Endothelial cell (in vitro differentiated cells): ENCODE measurements at regions not wholly inside any gene's neighbourhood (a gene's known extent, or its start where the extent isn't known, plus 50 kb on each side); places are given as distances from the start of the nearest gene placed in this dataset.

Experiments used
- DNase-seq: peaks from one replicate; pipeline ENCODE4 v3.0.0; 2021; ENCODE audit warnings: low spot score
- H3K27ac Mint-ChIP-seq: one replicate; pipeline ENCODE4 v1.8.0; 2021; ENCODE audit warnings: mixed read lengths, inconsistent platforms; ENCODE audit not compliant: unreplicated experiment
- H3K27me3 Mint-ChIP-seq: one replicate; pipeline ENCODE4 v1.8.0; 2021; ENCODE audit warnings: mild to moderate bottlenecking, moderate library complexity, mixed read lengths, inconsistent platforms; ENCODE audit not compliant: unreplicated experiment
- H3K36me3 Mint-ChIP-seq: one replicate; pipeline ENCODE4 v1.8.0; 2021; ENCODE audit warnings: mild to moderate bottlenecking, low read depth, mixed read lengths, inconsistent platforms; ENCODE audit not compliant: unreplicated experiment
- H3K4me1 Mint-ChIP-seq: one replicate; pipeline ENCODE4 v1.8.0; 2021; ENCODE audit warnings: mild to moderate bottlenecking, mixed read lengths, inconsistent platforms; ENCODE audit not compliant: unreplicated experiment
- H3K4me3 Mint-ChIP-seq: one replicate; pipeline ENCODE4 v1.8.0; 2021; ENCODE audit warnings: mild to moderate bottlenecking, mixed read lengths, inconsistent platforms; ENCODE audit not compliant: unreplicated experiment
- H3K9me3 Mint-ChIP-seq: one replicate; pipeline ENCODE4 v1.8.0; 2021; ENCODE audit warnings: mixed read lengths, inconsistent platforms; ENCODE audit not compliant: unreplicated experiment
- TF ChIP-seq, protein P1 (sequence below): fragments of 200-600 bp; sonication (generic); IDR thresholded peaks from one replicate; pipeline ENCODE4 v1.5.0; 2021; ENCODE audit warnings: antibody characterized with exemption; ENCODE audit not compliant: unreplicated experiment

DNA sequence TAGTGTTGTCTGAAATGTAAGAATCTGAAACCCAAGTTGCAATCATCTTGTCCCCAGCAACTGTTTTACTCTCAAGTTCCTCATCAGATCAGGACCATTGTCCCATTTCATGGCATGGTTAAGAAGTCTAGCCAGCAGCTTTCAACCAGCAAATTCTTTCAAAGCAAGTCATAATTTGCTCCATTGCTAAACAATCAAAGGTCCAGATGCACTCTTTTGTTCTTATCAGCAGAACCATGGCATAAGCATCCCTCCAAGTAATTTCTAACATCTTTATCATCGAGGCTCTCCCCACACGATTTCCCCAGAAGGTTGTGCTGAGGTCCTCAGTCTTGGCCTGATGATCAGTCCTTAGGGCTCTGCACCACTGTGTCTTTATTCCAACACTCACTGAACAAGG is 67.5 kb upstream of the APCDD1 start:
- no peak overlapping the region for H3K4me3 Mint-ChIP-seq
- DNase-seq = no peak
- H3K27me3 Mint-ChIP-seq = no peaks in the 10 kb centered on the region
- no peaks in the 10 kb centered on the region for H3K4me1 Mint-ChIP-seq
- H3K27ac Mint-ChIP-seq = no peak overlapping the region
- no peaks in the 10 kb centered on the region for H3K9me3 Mint-ChIP-seq
- TF ChIP-seq, protein P1, sequence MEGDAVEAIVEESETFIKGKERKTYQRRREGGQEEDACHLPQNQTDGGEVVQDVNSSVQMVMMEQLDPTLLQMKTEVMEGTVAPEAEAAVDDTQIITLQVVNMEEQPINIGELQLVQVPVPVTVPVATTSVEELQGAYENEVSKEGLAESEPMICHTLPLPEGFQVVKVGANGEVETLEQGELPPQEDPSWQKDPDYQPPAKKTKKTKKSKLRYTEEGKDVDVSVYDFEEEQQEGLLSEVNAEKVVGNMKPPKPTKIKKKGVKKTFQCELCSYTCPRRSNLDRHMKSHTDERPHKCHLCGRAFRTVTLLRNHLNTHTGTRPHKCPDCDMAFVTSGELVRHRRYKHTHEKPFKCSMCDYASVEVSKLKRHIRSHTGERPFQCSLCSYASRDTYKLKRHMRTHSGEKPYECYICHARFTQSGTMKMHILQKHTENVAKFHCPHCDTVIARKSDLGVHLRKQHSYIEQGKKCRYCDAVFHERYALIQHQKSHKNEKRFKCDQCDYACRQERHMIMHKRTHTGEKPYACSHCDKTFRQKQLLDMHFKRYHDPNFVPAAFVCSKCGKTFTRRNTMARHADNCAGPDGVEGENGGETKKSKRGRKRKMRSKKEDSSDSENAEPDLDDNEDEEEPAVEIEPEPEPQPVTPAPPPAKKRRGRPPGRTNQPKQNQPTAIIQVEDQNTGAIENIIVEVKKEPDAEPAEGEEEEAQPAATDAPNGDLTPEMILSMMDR = no peak
- H3K36me3 Mint-ChIP-seq = no peaks in the 10 kb centered on the region

DNA sequence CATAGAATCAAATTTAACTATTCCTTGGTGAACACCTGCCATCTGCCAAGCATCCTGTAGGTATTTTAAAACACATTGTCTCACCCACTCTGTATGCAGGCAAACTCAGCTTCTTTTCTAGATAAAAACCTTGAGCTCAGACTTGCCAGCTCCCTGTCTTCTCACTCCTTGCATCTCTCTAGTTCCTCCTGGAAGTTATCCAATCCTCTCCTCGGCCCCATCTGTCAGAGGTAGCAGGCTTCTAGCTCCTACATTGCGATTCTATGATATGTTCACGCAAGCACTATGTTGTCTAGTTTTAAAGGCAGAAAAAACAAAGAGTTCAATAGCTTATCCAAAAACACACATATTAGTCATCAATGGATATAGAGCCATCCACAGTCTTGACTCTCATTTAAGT is 67.0 kb upstream of the APCDD1 start:
- Mint-ChIP-seq H3K36me3 (no peaks in the 10 kb centered on the region), H3K4me3 (no peak overlapping the region), H3K4me1 (no peaks in the 10 kb centered on the region), H3K27ac (no peak overlapping the region), H3K27me3 (no peaks in the 10 kb centered on the region), H3K9me3 (no peaks in the 10 kb centered on the region)
- no peak for DNase-seq
- TF ChIP-seq, protein P1 = no peak

DNA sequence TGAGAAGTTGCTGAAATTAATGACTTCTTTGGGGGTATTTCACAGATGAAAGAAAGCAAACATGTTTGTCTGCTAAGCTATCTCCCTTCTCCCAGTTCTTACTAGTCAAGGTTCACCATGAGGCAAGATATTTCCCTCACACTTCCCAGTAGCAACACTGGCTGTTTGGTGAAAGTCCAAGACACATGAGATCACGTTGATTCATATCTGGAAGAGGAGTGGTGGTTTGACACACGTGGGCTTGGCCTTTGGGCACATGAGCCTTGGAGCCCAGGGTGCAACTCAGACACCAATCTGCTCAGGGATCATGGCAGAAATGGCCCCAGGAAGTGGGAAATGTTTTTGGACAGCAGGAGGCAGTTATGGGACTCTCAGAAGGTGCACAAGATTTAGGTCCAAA is 66.1 kb upstream of the APCDD1 start:
- Mint-ChIP-seq H3K4me3 (no peak overlapping the region), H3K27ac (no peak overlapping the region), H3K9me3 (no peaks in the 10 kb centered on the region), H3K36me3 (no peaks in the 10 kb centered on the region), H3K4me1 (no peaks in the 10 kb centered on the region), H3K27me3 (no peaks in the 10 kb centered on the region)
- DNase-seq = no peak
- TF ChIP-seq, protein P1 = no peak

DNA sequence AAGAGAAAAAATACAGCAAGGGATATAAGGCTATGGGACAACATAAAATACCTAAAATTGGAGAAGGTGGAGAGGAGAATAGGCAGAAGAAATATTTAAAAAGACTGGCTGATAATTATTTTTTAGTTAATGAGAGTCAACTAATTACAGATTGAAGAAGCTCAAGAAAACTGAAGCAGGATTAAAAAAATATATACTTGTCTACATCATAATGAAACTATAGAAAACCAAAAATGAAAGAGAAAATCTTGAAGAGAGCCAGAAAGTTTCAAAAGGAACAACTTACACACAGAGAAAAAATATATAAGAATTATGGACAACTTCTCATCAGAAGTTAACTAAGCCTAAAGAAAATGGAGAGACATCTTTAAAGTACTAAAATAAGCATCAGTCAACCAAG is 62.9 kb upstream of the APCDD1 start:
- TF ChIP-seq, protein P1 = no peak
- Mint-ChIP-seq H3K27me3 (peaks cover 4% of the 10 kb centered on the region), H3K36me3 (no peaks in the 10 kb centered on the region), H3K9me3 (no peaks in the 10 kb centered on the region), H3K4me3 (no peak overlapping the region), H3K27ac (no peak overlapping the region), H3K4me1 (no peaks in the 10 kb centered on the region)
- no peak for DNase-seq

DNA sequence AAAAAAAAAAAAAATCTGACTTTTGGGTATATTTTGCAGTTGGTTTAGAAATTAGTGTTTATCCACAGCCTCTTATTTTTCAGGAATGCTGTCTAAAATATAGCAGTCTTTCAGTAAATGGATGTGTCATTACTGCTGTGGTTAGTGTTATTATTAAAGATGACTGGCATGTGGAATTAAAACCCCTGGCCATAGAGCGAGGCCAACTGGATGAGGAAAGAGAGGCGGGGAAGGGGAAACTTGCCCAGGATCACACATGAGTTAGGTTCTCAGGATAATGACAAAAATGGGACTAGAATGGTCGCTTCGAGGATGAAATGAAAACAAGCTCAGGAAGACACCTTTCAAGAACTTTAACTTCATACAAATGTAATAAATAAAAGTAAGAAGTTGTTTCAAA is 57.4 kb upstream of the APCDD1 start:
- TF ChIP-seq, protein P1 = no peak
- Mint-ChIP-seq H3K27me3 (peaks cover 4% of the 10 kb centered on the region), H3K27ac (no peak overlapping the region), H3K4me3 (no peak overlapping the region), H3K36me3 (no peaks in the 10 kb centered on the region), H3K4me1 (peaks cover 9% of the 10 kb centered on the region), H3K9me3 (no peaks in the 10 kb centered on the region)
- DNase-seq = no peak
